ENCODE measurements at regions not wholly inside any gene's neighbourhood (a gene's known extent, or its start where the extent isn't known, plus 50 kb on each side); places are given as distances from the start of the nearest gene placed in this dataset.

DNA sequence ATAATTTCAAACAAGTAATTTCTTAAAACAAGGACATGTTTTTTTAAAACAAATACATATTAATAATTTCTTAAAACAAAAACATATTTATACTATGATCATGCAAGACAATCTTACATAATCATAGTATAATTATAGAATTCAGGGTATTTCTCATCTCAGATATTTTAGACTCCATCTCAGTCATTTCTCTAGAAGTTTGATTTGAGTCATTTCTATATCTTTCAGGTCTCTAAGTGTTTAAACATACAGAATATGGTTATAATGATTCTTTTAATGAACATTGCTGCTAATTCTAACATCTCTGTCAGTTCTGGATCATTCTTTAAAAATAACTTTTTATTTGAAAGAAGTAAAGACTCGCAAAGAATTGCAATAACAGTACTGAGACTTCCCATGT lies 154.2 kb upstream of the KYNU start:
- TF ChIP-seq GATA2 (IDR thresholded peaks at IDR 0.05; ENCODE audit: low read depth, low read length) = no peak
- no peak for TF ChIP-seq GATA3 (IDR thresholded peaks at IDR 0.05; ENCODE audit: low read depth, low read length)
